ENCODE measurements at regions not wholly inside any gene's neighbourhood (a gene's known extent, or its start where the extent isn't known, plus 50 kb on each side); places are given as distances from the start of the nearest gene placed in this dataset.

DNA sequence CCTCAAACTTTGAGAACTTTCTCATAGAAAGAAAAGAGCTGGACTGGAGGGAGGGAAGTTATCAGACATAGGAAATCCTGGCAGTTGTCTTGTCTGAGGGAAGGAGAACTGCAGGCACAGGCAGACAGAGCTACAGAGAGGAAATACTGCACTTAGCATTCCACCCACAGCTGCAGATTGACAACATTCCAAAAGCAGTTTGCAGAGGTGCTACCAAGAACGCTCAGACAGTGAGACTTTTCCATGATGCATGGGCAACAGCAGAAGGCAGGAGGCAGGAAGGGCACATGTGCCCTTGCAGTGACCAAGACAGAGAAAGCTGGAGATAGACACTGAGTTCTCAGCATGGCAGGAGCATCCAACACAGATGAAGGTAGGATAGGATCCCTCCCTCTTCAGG is 327.5 kb upstream of the ZNF462 start:
- DNase-seq (ENCODE audit: extremely low read depth, low read depth) = no peak
- TF ChIP-seq CTCF (IDR thresholded peaks at IDR 0.05; ENCODE audit: low read depth, low read length, missing control alignments) = no peak
- H3K4me3 ChIP-seq (replicated peaks; ENCODE audit: low read depth, low read length) = no peak overlapping the region

DNA sequence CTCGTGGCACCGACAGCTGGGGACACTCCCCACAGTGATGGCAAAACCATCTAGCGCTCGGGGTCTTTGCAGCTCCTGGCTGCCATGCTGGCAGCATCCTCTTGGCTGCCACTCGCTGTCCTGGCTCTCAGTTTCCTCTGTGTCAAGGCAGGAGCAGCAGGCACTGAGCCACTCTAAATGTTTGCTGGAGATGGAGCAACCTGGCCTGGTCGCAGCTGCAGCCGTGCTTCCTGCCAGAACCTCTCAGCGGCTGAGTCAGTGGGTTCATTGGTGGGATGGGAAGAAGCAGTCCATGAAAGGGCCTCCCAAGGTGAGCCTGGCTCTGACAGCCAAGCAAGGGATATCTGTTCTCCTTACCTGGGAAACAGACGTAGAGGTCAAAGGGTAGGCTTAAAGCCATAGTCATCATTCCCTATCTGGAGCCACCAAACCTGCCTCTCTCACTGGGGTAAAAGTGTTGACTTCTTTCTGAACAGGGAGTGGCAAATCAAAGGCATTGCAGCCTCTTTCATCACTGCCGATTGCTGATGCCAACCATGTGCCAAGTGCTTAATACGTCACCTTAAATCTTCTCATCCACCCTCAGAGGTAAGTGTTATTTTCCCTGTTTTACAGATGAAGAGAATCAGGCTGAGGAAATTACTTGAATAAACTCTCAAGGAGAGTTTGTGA is 304.8 kb upstream of the ZNF462 start:
- no peak overlapping the region for H3K4me3 ChIP-seq (replicated peaks; ENCODE audit: low read depth, low read length)
- DNase-seq (ENCODE audit: extremely low read depth, low read depth) = no peak
- TF ChIP-seq CTCF (IDR thresholded peaks at IDR 0.05; ENCODE audit: low read depth, low read length, missing control alignments) = no peak

GRCh38 chr9:106560540-106560939 is 302.4 kb upstream of the ZNF462 start:
- no peak overlapping the region for H3K4me3 ChIP-seq (replicated peaks; ENCODE audit: low read depth, low read length)
- TF ChIP-seq CTCF (IDR thresholded peaks at IDR 0.05; ENCODE audit: low read depth, low read length, missing control alignments) = peak; percentile 25
- DNase-seq (ENCODE audit: extremely low read depth, low read depth) = no peak

GRCh38 chr9:106575823-106576222 is 287.1 kb upstream of the ZNF462 start:
- TF ChIP-seq CTCF (IDR thresholded peaks at IDR 0.05; ENCODE audit: low read depth, low read length, missing control alignments) = no peak
- H3K4me3 ChIP-seq (replicated peaks; ENCODE audit: low read depth, low read length) = no peak overlapping the region
- no peak for DNase-seq (ENCODE audit: extremely low read depth, low read depth)

DNA sequence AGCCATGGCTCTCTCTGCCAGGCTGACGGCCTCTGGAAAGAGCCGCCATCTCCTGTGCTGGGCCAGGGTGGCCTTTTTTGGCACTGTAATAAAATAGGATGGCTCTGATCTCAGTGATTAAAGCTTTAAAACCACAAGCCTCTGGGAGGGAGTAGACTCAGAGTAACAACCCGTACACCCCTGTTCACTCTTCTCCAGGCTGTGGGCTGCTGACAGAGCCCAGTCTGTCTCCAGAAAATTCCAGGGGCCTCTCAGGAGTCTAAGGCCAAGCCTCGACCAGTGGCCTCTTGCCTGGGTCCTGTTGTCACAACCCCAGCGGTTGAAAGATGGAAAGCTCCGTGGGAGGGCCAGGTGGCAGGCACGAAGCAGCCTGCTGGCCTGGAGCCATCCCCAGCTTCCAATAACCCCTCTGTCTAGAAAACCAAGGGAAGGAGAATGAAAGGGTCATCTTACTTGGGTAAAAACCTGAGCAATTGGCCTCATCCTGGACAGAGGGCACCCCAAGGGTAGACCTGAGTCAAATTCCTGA is 286.7 kb upstream of the ZNF462 start:
- H3K4me3 ChIP-seq (replicated peaks; ENCODE audit: low read depth, low read length) = no peak overlapping the region
- TF ChIP-seq CTCF (IDR thresholded peaks at IDR 0.05; ENCODE audit: low read depth, low read length, missing control alignments) = no peak
- no peak for DNase-seq (ENCODE audit: extremely low read depth, low read depth)

- no peak overlapping the region for H3K4me3 ChIP-seq (replicated peaks; ENCODE audit: low read depth, low read length)
- no peak for DNase-seq (ENCODE audit: extremely low read depth, low read depth)
- TF ChIP-seq CTCF (IDR thresholded peaks at IDR 0.05; ENCODE audit: low read depth, low read length, missing control alignments) = no peak
Measured at GRCh38 chr9:106577121-106577520, 285.8 kb upstream of the ZNF462 start.

GRCh38 chr9:106580546-106580945 is 282.4 kb upstream of the ZNF462 start:
- H3K4me3 ChIP-seq (replicated peaks; ENCODE audit: low read depth, low read length) = no peak overlapping the region
- TF ChIP-seq CTCF (IDR thresholded peaks at IDR 0.05; ENCODE audit: low read depth, low read length, missing control alignments) = no peak
- DNase-seq (ENCODE audit: extremely low read depth, low read depth) = no peak
